ENCODE measurements at regions not wholly inside any gene's neighbourhood (a gene's known extent, or its start where the extent isn't known, plus 50 kb on each side); places are given as distances from the start of the nearest gene placed in this dataset.

GRCh38 chr4:79599691-79600090 is 191.7 kb upstream of the GK2 start:
- Histone ChIP-seq H3K27ac (ENCODE audit: low read depth, low read length, poor library complexity, severe bottlenecking) (no peak overlapping the region), H3K4me1 (ENCODE audit: insufficient read depth, low read length, severe bottlenecking) (no peaks in the 10 kb centered on the region)

GRCh38 chr4:79598801-79599200 is 190.8 kb upstream of the GK2 start:
- H3K27me3 ChIP-seq (ENCODE audit: insufficient read depth, low read length), result no peaks in the 10 kb centered on the region
- H3K9me2 ChIP-seq (ENCODE audit: low read depth, low read length), result no peaks in the 10 kb centered on the region
- no peak overlapping the region for H3K4me3 ChIP-seq (ENCODE audit: low read depth, low read length, poor library complexity, severe bottlenecking)
- H3K79me2 ChIP-seq (ENCODE audit: insufficient read depth, low read length), result no peaks in the 10 kb centered on the region
- no peaks in the 10 kb centered on the region for H4K20me1 ChIP-seq (ENCODE audit: insufficient read depth, low read length)
- no peak overlapping the region for H3K9ac ChIP-seq (ENCODE audit: low read length)
- no peaks in the 10 kb centered on the region for H3K36me3 ChIP-seq (ENCODE audit: insufficient read depth, low read length)
- H3K4me1 ChIP-seq (ENCODE audit: insufficient read depth, low read length, severe bottlenecking), result no peaks in the 10 kb centered on the region
- H3K9me3 ChIP-seq (ENCODE audit: low read length), result no peaks in the 10 kb centered on the region
- H3F3A ChIP-seq (ENCODE audit: insufficient read depth, low read length), result no peaks in the 10 kb centered on the region
- TF ChIP-seq EZH2 (IDR thresholded peaks at IDR 0.05; ENCODE audit: borderline replicate concordance, low read length) (no peak), CTCF (IDR thresholded peaks at IDR 0.05; ENCODE audit: low read length) (no peak)
- H2AFZ ChIP-seq (ENCODE audit: low read length), result no peak overlapping the region
- H3K27ac ChIP-seq (ENCODE audit: low read depth, low read length, poor library complexity, severe bottlenecking), result no peak overlapping the region
- no peak overlapping the region for H3K4me2 ChIP-seq (ENCODE audit: low read length)

More at GRCh38 chr4:79599691-79600090, 191.7 kb upstream of the GK2 start:
- Histone ChIP-seq H3K9me2 (ENCODE audit: low read depth, low read length) (no peaks in the 10 kb centered on the region), H3K9ac (ENCODE audit: low read length) (no peak overlapping the region), H3K9me3 (ENCODE audit: low read length) (no peaks in the 10 kb centered on the region), H3K36me3 (ENCODE audit: insufficient read depth, low read length) (no peaks in the 10 kb centered on the region), H3F3A (ENCODE audit: insufficient read depth, low read length) (no peaks in the 10 kb centered on the region), H3K79me2 (ENCODE audit: insufficient read depth, low read length) (no peaks in the 10 kb centered on the region), H3K4me3 (ENCODE audit: low read depth, low read length, poor library complexity, severe bottlenecking) (no peak overlapping the region), H3K27me3 (ENCODE audit: insufficient read depth, low read length) (no peaks in the 10 kb centered on the region), H2AFZ (ENCODE audit: low read length) (no peak overlapping the region), H4K20me1 (ENCODE audit: insufficient read depth, low read length) (no peaks in the 10 kb centered on the region), H3K4me2 (ENCODE audit: low read length) (no peak overlapping the region)
- TF ChIP-seq CTCF (IDR thresholded peaks at IDR 0.05; ENCODE audit: low read length) (no peak), EZH2 (IDR thresholded peaks at IDR 0.05; ENCODE audit: borderline replicate concordance, low read length) (no peak)

GRCh38 chr4:79598214-79598613 is 190.2 kb upstream of the GK2 start:
- Histone ChIP-seq H3K4me2 (ENCODE audit: low read length) (no peak overlapping the region), H3K9me2 (ENCODE audit: low read depth, low read length) (no peaks in the 10 kb centered on the region), H3K9ac (ENCODE audit: low read length) (no peak overlapping the region), H3K36me3 (ENCODE audit: insufficient read depth, low read length) (no peaks in the 10 kb centered on the region), H3K4me3 (ENCODE audit: low read depth, low read length, poor library complexity, severe bottlenecking) (no peak overlapping the region), H3K27ac (ENCODE audit: low read depth, low read length, poor library complexity, severe bottlenecking) (no peak overlapping the region), H2AFZ (ENCODE audit: low read length) (no peak overlapping the region), H3K27me3 (ENCODE audit: insufficient read depth, low read length) (no peaks in the 10 kb centered on the region), H3F3A (ENCODE audit: insufficient read depth, low read length) (no peaks in the 10 kb centered on the region), H3K4me1 (ENCODE audit: insufficient read depth, low read length, severe bottlenecking) (no peaks in the 10 kb centered on the region), H3K79me2 (ENCODE audit: insufficient read depth, low read length) (no peaks in the 10 kb centered on the region), H3K9me3 (ENCODE audit: low read length) (no peaks in the 10 kb centered on the region), H4K20me1 (ENCODE audit: insufficient read depth, low read length) (no peaks in the 10 kb centered on the region)
- no peak for TF ChIP-seq EZH2 (IDR thresholded peaks at IDR 0.05; ENCODE audit: borderline replicate concordance, low read length)
- TF ChIP-seq CTCF (IDR thresholded peaks at IDR 0.05; ENCODE audit: low read length), result no peak
